ENCODE measurements at regions not wholly inside any gene's neighbourhood (a gene's known extent, or its start where the extent isn't known, plus 50 kb on each side); places are given as distances from the start of the nearest gene placed in this dataset.

GRCh38 chr1:239868058-239868832, 223.4 kb upstream of the FMN2 start:
- H3K36me3 Mint-ChIP-seq, result no peaks in the 10 kb centered on the region
- ATAC-seq (ENCODE audit: low read depth in 2 of 2) (no peak), DNase-seq (no peak)
- H3K4me3 Mint-ChIP-seq, result no peak overlapping the region
- no peaks in the 10 kb centered on the region for H3K4me1 Mint-ChIP-seq
- no peak overlapping the region for H3K27ac Mint-ChIP-seq
- H3K27me3 Mint-ChIP-seq, result no peaks in the 10 kb centered on the region
- peaks cover 0 to 5% (median 0%) of the 10 kb centered on the region in 7 donors for H3K9me3 Mint-ChIP-seq

GRCh38 chr1:239870194-239870593, 221.5 kb upstream of the FMN2 start:
- Mint-ChIP-seq H3K36me3 (no peaks in the 10 kb centered on the region), H3K27ac (no peak overlapping the region), H3K9me3 (peaks cover 0 to 5% (median 0%) of the 10 kb centered on the region in 7 donors), H3K4me1 (no peaks in the 10 kb centered on the region), H3K4me3 (no peak overlapping the region), H3K27me3 (no peaks in the 10 kb centered on the region)
- ATAC-seq (ENCODE audit: low read depth in 2 of 2), result no peak
- DNase-seq, result no peak

- no peak overlapping the region for H3K4me3 Mint-ChIP-seq
- ATAC-seq (ENCODE audit: low read depth in 2 of 2), result no peak
- H3K36me3 Mint-ChIP-seq, result no peaks in the 10 kb centered on the region
- no peak for DNase-seq
- H3K9me3 Mint-ChIP-seq, result no peaks in the 10 kb centered on the region
- H3K27me3 Mint-ChIP-seq, result no peaks in the 10 kb centered on the region
- H3K27ac Mint-ChIP-seq, result no peak overlapping the region
- H3K4me1 Mint-ChIP-seq, result no peaks in the 10 kb centered on the region
Observed at GRCh38 chr1:239872626-239873025, 219.1 kb upstream of the FMN2 start.

DNA sequence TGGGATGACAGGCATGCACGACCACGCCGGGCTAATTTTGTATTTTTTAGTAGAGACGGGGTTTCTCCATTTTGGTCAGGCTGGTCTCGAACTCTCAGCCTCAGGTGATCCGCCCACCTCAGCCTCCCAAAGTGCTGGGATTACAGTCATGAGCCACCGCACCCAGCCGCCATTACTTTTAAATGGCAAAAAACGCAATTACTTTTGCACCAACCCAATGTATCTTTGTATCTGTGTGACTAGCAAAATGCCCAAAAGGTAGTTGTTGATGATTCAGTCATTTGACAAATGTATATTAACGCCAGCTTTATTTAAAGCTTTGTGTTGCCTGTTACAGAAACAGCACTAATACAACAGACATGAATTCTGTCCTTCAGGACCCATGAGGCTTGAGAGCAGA, 216.9 kb upstream of the FMN2 start:
- Mint-ChIP-seq H3K9me3 (no peaks in the 10 kb centered on the region), H3K4me1 (no peaks in the 10 kb centered on the region), H3K27ac (no peak overlapping the region), H3K4me3 (no peak overlapping the region), H3K36me3 (no peaks in the 10 kb centered on the region), H3K27me3 (no peaks in the 10 kb centered on the region)
- ATAC-seq (ENCODE audit: low read depth in 2 of 2), result no peak
- no peak for DNase-seq

GRCh38 chr1:239879321-239880170, 212.1 kb upstream of the FMN2 start:
- DNase-seq (no peak), ATAC-seq (ENCODE audit: low read depth in 2 of 2) (no peak)
- Mint-ChIP-seq H3K36me3 (no peaks in the 10 kb centered on the region), H3K4me3 (no peak overlapping the region), H3K4me1 (no peaks in the 10 kb centered on the region), H3K27me3 (no peaks in the 10 kb centered on the region), H3K9me3 (no peaks in the 10 kb centered on the region), H3K27ac (no peak overlapping the region)

- no peak for ATAC-seq (ENCODE audit: low read depth in 2 of 2)
Observed at GRCh38 chr1:239882967-239883366, 208.7 kb upstream of the FMN2 start.

GRCh38 chr1:239884796-239885195, 206.9 kb upstream of the FMN2 start:
- Mint-ChIP-seq H3K27me3 (no peaks in the 10 kb centered on the region), H3K9me3 (no peaks in the 10 kb centered on the region), H3K36me3 (no peaks in the 10 kb centered on the region), H3K4me3 (no peak overlapping the region), H3K4me1 (no peaks in the 10 kb centered on the region), H3K27ac (no peak overlapping the region)
- ATAC-seq (ENCODE audit: low read depth in 2 of 2) (no peak), DNase-seq (no peak)

More at GRCh38 chr1:239882967-239883366, 208.7 kb upstream of the FMN2 start:
- Mint-ChIP-seq H3K4me1 (no peaks in the 10 kb centered on the region), H3K4me3 (no peak overlapping the region), H3K27me3 (no peaks in the 10 kb centered on the region), H3K27ac (no peak overlapping the region), H3K36me3 (no peaks in the 10 kb centered on the region), H3K9me3 (no peaks in the 10 kb centered on the region)
- DNase-seq, result no peak

- no peak for DNase-seq
- no peak for ATAC-seq (ENCODE audit: low read depth in 2 of 2)
- Mint-ChIP-seq H3K9me3 (no peaks in the 10 kb centered on the region), H3K36me3 (no peaks in the 10 kb centered on the region), H3K27ac (no peak overlapping the region), H3K4me3 (no peak overlapping the region), H3K4me1 (no peaks in the 10 kb centered on the region), H3K27me3 (no peaks in the 10 kb centered on the region)
Observed at GRCh38 chr1:239886266-239886665, 205.4 kb upstream of the FMN2 start.

GRCh38 chr1:239888639-239889038, 203.0 kb upstream of the FMN2 start:
- Mint-ChIP-seq H3K27me3 (no peaks in the 10 kb centered on the region), H3K4me1 (no peaks in the 10 kb centered on the region), H3K36me3 (no peaks in the 10 kb centered on the region)

DNA sequence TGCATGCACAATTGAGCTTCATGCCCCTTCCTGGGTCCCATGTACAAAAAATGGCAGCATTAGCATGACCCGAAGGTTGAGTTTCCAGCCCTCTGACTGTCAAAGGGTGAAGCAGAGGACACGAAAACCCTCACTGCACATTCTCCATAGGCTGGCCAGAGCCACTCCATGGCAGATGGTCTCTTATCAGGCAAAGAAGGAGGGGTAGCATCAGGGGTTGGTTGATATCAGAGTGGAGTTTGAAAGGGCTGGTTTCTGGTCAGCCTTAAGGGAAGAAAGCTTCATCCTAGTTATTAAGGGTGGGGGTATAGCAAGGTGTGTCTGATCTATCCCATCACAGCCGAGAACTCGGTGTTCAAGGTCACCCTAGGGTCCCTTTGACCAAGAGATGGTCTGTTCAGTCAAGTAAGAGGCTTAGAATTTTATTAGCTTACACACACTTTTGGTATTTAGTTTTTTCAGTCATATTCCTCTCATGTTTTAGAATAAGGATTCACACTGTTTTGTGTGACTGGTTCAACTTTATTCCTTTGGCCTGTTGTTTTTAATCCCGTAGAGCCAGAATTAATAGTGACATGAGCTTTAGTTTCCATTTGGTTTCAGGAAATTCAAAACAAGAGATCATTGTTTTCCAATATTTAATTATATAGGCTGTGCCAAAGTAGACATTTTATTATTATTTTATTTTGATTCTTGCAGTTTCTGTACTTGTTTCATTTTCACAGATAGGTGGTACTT, 199.9 kb upstream of the FMN2 start:
- DNase-seq (no peak), ATAC-seq (ENCODE audit: low read depth in 2 of 2) (no peak)
- no peaks in the 10 kb centered on the region for H3K4me1 Mint-ChIP-seq
- H3K36me3 Mint-ChIP-seq, result no peaks in the 10 kb centered on the region
- no peak overlapping the region for H3K27ac Mint-ChIP-seq
- H3K27me3 Mint-ChIP-seq, result peaks cover 0 to 5% (median 0%) of the 10 kb centered on the region in 3 donors
- no peak overlapping the region for H3K4me3 Mint-ChIP-seq
- peaks cover 0 to 2% (median 0%) of the 10 kb centered on the region in 7 donors for H3K9me3 Mint-ChIP-seq

More at GRCh38 chr1:239888639-239889038, 203.0 kb upstream of the FMN2 start:
- H3K27ac Mint-ChIP-seq, result no peak overlapping the region
- ATAC-seq (ENCODE audit: low read depth in 2 of 2) (no peak), DNase-seq (no peak)
- no peaks in the 10 kb centered on the region for H3K9me3 Mint-ChIP-seq
- H3K4me3 Mint-ChIP-seq, result no peak overlapping the region

- ATAC-seq (ENCODE audit: low read depth in 2 of 2) (no peak), DNase-seq (no peak)
- H3K9me3 Mint-ChIP-seq, result peaks cover 0 to 2% (median 0%) of the 10 kb centered on the region in 7 donors
- H3K4me3 Mint-ChIP-seq, result no peak overlapping the region
- no peak overlapping the region for H3K27ac Mint-ChIP-seq
- no peaks in the 10 kb centered on the region for H3K36me3 Mint-ChIP-seq
- peaks cover 0 to 5% (median 0%) of the 10 kb centered on the region in 3 donors for H3K27me3 Mint-ChIP-seq
- no peaks in the 10 kb centered on the region for H3K4me1 Mint-ChIP-seq
Observed at GRCh38 chr1:239892602-239893001, 199.1 kb upstream of the FMN2 start.

DNA sequence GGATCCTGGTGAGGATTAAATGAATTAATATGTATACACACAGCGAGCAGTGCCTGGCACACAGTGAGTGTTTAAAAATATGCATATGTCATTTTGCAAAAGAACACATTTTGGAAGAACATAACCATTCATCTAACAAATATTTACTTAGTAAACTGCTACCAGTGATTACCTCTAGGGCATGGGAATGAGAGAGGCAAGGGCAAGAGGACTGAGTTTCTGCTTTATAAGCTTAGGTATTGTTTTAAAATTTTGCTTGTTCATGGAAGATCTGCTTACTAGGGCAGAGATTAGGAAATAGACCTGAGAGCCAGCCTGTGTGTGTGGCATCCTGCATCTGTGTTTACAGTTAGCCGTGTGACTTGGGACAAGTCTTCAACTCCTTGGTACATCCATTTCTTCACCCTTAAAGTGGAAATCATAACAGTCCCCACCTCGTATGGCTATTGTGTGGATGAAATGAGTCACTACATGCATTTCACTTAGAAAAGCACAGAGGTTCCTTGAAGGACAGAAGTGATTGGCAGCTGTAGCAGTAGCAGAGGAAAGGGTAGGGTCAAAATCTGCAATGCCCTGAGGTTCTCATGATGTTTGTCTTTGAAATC, 198.5 kb upstream of the FMN2 start:
- Mint-ChIP-seq H3K9me3 (peaks cover 0 to 2% (median 0%) of the 10 kb centered on the region in 7 donors), H3K4me3 (no peak overlapping the region), H3K36me3 (no peaks in the 10 kb centered on the region), H3K27me3 (peaks cover 0 to 5% (median 0%) of the 10 kb centered on the region in 3 donors), H3K27ac (no peak overlapping the region), H3K4me1 (no peaks in the 10 kb centered on the region)
- ATAC-seq (ENCODE audit: low read depth in 2 of 2) (no peak), DNase-seq (no peak)

DNA sequence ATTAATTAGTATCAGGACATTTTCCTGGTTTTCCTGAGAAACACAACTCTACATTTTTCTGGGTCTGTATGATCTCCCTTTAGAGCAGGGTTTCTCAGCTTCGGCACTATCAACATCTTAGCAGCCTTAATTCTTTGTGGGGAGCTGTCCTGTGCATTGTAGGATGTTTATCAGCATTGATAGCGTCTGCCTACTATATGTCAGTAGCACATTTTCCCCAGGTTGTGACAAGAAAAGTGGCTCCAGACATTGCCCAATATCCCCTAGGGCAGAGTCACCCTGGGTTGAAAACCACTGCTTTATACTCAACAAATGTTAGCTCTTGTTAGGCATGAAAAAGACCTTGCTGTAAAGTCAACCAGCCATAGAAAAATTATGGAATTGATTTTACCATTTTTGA, 195.1 kb upstream of the FMN2 start:
- Mint-ChIP-seq H3K4me3 (no peak overlapping the region), H3K36me3 (no peaks in the 10 kb centered on the region), H3K27me3 (peaks cover 0 to 5% (median 0%) of the 10 kb centered on the region in 3 donors), H3K4me1 (no peaks in the 10 kb centered on the region), H3K27ac (no peak overlapping the region), H3K9me3 (peaks cover 0 to 2% (median 0%) of the 10 kb centered on the region in 7 donors)
- no peak for DNase-seq
- no peak for ATAC-seq (ENCODE audit: low read depth in 2 of 2)

All from naive B cell (primary cell).